HCT116 (cell line): ENCODE measurements at regions not wholly inside any gene's neighbourhood (a gene's known extent, or its start where the extent isn't known, plus 50 kb on each side); places are given as distances from the start of the nearest gene placed in this dataset.

ENCODE experiments used
- SIN3A ChIP-seq: IDR thresholded peaks from 2 replicates; pipeline ENCODE4 v1.6.1; 2012; ENCODE audit warnings: low read depth
- YY1 ChIP-seq: IDR thresholded peaks from 2 replicates; pipeline ENCODE4 v1.6.1; 2011; ENCODE audit warnings: low read length, low read depth, moderate library complexity, mild to moderate bottlenecking; ENCODE audit not compliant: insufficient replicate concordance; ENCODE audit errors: extremely low read depth

DNA sequence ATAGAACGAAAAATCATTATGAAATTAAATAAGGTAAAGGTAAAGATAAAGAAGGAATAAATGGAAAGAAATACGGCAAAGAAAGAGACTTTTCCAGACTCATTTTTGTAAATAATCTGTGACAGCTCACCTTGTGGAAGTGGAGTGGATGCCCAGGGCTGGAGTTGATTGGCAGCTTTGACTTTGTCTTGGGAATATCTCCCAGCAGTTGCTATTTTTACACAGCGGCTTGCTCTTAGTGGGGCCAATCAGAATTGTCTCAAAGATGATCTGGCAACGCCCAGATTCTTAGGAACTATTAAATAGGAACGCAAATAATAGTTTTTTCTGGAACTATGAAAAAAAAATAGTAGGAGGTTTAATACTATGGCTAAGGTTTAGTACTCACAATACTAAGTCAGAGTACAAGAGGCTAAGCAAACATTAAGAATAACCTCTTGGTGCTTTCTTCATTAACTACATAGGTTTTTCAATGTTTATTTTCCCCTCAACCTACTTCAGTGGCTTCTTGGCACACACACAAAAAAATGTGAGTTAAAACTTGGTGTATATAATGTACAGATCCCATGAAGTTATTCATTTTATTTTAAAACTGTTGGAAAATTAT is 132.7 kb downstream of the TRAM1L1 start:
- TF ChIP-seq YY1 = no peak
- TF ChIP-seq SIN3A = no peak
